ENCODE measurements at regions not wholly inside any gene's neighbourhood (a gene's known extent, or its start where the extent isn't known, plus 50 kb on each side); places are given as distances from the start of the nearest gene placed in this dataset.
"Not testable (repeated sequence)": the region's sequence is repeated elsewhere in the genome, so short reads cannot be mapped to it uniquely, and the experiment has no call there.

- no peaks in the 10 kb centered on the region for H3K36me3 ChIP-seq (ENCODE audit: insufficient read depth)
- no peak overlapping the region for H3K4me3 ChIP-seq (IDR thresholded peaks at IDR 0.05; ENCODE audit: insufficient read depth, low read depth, low read length)
- no peak overlapping the region for H3K9ac ChIP-seq
- TF ChIP-seq CTCF (conservative IDR thresholded peaks at IDR 0.05; ENCODE audit: low read depth, low read length), result no peak
- H3K4me2 ChIP-seq, result no peak overlapping the region
- H3K79me2 ChIP-seq (ENCODE audit: insufficient read depth, low read depth), result no peaks in the 10 kb centered on the region
- no peaks in the 10 kb centered on the region for H4K20me1 ChIP-seq (ENCODE audit: insufficient read depth)
- no peak overlapping the region for H3K27ac ChIP-seq
- H3K4me1 ChIP-seq (ENCODE audit: low read depth, poor library complexity, severe bottlenecking), result no peaks in the 10 kb centered on the region
- H3K27me3 ChIP-seq (ENCODE audit: insufficient read depth, low read depth), result no peaks in the 10 kb centered on the region
- no peak overlapping the region for H2AFZ ChIP-seq (ENCODE audit: low read depth)
Observed at GRCh38 chr9:25808554-25808953, 130.3 kb upstream of the TUSC1 start.

- Histone ChIP-seq H2AFZ (ENCODE audit: low read depth) (no peak overlapping the region), H4K20me1 (ENCODE audit: insufficient read depth) (no peaks in the 10 kb centered on the region), H3K27me3 (ENCODE audit: insufficient read depth, low read depth) (no peaks in the 10 kb centered on the region), H3K4me2 (no peak overlapping the region), H3K27ac (no peak overlapping the region), H3K4me3 (IDR thresholded peaks at IDR 0.05; ENCODE audit: insufficient read depth, low read depth, low read length) (no peak overlapping the region), H3K79me2 (ENCODE audit: insufficient read depth, low read depth) (no peaks in the 10 kb centered on the region), H3K9ac (no peak overlapping the region), H3K36me3 (ENCODE audit: insufficient read depth) (no peaks in the 10 kb centered on the region), H3K4me1 (ENCODE audit: low read depth, poor library complexity, severe bottlenecking) (no peaks in the 10 kb centered on the region)
- no peak for TF ChIP-seq CTCF (conservative IDR thresholded peaks at IDR 0.05; ENCODE audit: low read depth, low read length)
Observed at GRCh38 chr9:25804856-25805255, 126.6 kb upstream of the TUSC1 start.

DNA sequence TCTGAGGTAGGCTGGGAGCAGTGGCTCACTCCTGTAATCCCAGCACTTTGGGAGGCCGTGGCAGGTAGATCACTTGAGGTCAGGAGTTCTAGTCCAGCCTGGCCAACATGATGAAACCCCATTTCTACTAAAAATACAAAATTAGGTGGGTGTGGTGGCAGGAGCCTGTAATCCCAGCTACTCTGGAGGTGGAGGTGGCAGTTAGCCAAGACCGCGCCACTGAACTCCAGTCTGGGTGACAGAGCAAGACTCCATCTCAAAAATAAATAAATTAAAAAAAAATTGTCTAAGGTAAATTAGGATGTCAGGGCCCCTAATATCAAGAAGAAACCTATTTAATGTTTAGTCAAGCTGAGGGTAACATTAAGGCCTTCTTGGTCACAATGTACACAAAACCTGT, 123.7 kb upstream of the TUSC1 start:
- not testable (repeated sequence) for H4K20me1 ChIP-seq (ENCODE audit: insufficient read depth); H3K79me2 ChIP-seq (ENCODE audit: insufficient read depth, low read depth); H3K4me1 ChIP-seq (ENCODE audit: low read depth, poor library complexity, severe bottlenecking); H3K4me2 ChIP-seq; H3K27ac ChIP-seq; H3K4me3 ChIP-seq (IDR thresholded peaks at IDR 0.05; ENCODE audit: insufficient read depth, low read depth, low read length); H3K36me3 ChIP-seq (ENCODE audit: insufficient read depth); H3K9ac ChIP-seq; H3K27me3 ChIP-seq (ENCODE audit: insufficient read depth, low read depth); H2AFZ ChIP-seq (ENCODE audit: low read depth)

DNA sequence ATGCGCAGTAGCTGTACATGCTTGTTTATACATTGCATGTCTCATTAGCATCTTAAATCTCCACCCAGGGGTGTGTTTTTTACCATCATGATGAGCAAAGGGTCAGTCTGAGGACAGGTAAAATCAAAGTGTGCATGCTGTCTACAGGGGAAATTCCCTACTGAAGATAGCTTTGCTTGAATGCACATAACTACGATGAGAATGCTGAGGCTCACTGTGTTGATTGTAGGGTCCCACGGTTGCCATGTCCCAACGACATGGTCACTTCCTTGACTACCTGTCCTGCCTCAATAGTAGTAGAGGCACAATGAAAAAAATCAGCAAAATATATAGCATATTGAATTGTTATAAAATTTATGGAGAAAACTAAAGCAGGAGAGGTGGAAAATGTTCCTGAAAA, 95.6 kb upstream of the TUSC1 start:
- no peaks in the 10 kb centered on the region for H3K36me3 ChIP-seq (ENCODE audit: insufficient read depth)
- no peaks in the 10 kb centered on the region for H4K20me1 ChIP-seq (ENCODE audit: insufficient read depth)
- H3K4me1 ChIP-seq (ENCODE audit: low read depth, poor library complexity, severe bottlenecking), result no peaks in the 10 kb centered on the region
- H3K4me3 ChIP-seq (IDR thresholded peaks at IDR 0.05; ENCODE audit: insufficient read depth, low read depth, low read length), result no peak overlapping the region
- H2AFZ ChIP-seq (ENCODE audit: low read depth), result no peak overlapping the region
- H3K27me3 ChIP-seq (ENCODE audit: insufficient read depth, low read depth), result no peaks in the 10 kb centered on the region
- no peak overlapping the region for H3K27ac ChIP-seq
- H3K79me2 ChIP-seq (ENCODE audit: insufficient read depth, low read depth), result no peaks in the 10 kb centered on the region
- TF ChIP-seq CTCF (conservative IDR thresholded peaks at IDR 0.05; ENCODE audit: low read depth, low read length), result no peak
- no peak overlapping the region for H3K4me2 ChIP-seq
- no peak overlapping the region for H3K9ac ChIP-seq

GRCh38 chr9:25755951-25756350, 77.7 kb upstream of the TUSC1 start:
- no peak overlapping the region for H3K27ac ChIP-seq
- no peak for TF ChIP-seq CTCF (conservative IDR thresholded peaks at IDR 0.05; ENCODE audit: low read depth, low read length)

More at GRCh38 chr9:25755951-25756350, 77.7 kb upstream of the TUSC1 start:
- Histone ChIP-seq H3K4me1 (ENCODE audit: low read depth, poor library complexity, severe bottlenecking) (no peaks in the 10 kb centered on the region), H3K4me3 (IDR thresholded peaks at IDR 0.05; ENCODE audit: insufficient read depth, low read depth, low read length) (no peak overlapping the region), H3K27me3 (ENCODE audit: insufficient read depth, low read depth) (no peaks in the 10 kb centered on the region), H3K36me3 (ENCODE audit: insufficient read depth) (no peaks in the 10 kb centered on the region), H2AFZ (ENCODE audit: low read depth) (no peak overlapping the region), H4K20me1 (ENCODE audit: insufficient read depth) (no peaks in the 10 kb centered on the region), H3K79me2 (ENCODE audit: insufficient read depth, low read depth) (no peaks in the 10 kb centered on the region), H3K9ac (no peak overlapping the region), H3K4me2 (no peak overlapping the region)

Measured in KMS-11 (cell line).